ENCODE measurements at regions not wholly inside any gene's neighbourhood (a gene's known extent, or its start where the extent isn't known, plus 50 kb on each side); places are given as distances from the start of the nearest gene placed in this dataset.

GRCh38 chr15:29624271-29624670 is 198.0 kb downstream of the TJP1 start:
- no peak for FAIRE-seq
- H3K27me3 ChIP-seq (ENCODE audit: control insufficient read depth, insufficient read depth, low read length), result no peaks in the 10 kb centered on the region
- no peak overlapping the region for H3K4me3 ChIP-seq (ENCODE audit: low read depth, low read length)

GRCh38 chr15:29623116-29623639 is 199.1 kb downstream of the TJP1 start:
- DNase-seq (ENCODE audit: low read depth) (no peak), FAIRE-seq (no peak)
- H3K4me3 ChIP-seq (ENCODE audit: low read depth, low read length), result no peak overlapping the region
- no peaks in the 10 kb centered on the region for H3K36me3 ChIP-seq (ENCODE audit: control insufficient read depth, insufficient read depth, low read length)
- TF ChIP-seq CTCF (IDR thresholded peaks at IDR 0.05; ENCODE audit: insufficient read depth, low read length, severe bottlenecking), result no peak
- H3K27me3 ChIP-seq (ENCODE audit: control insufficient read depth, insufficient read depth, low read length), result no peaks in the 10 kb centered on the region

More at GRCh38 chr15:29624271-29624670, 198.0 kb downstream of the TJP1 start:
- no peak for DNase-seq (ENCODE audit: low read depth)
- H3K36me3 ChIP-seq (ENCODE audit: control insufficient read depth, insufficient read depth, low read length), result no peaks in the 10 kb centered on the region
- no peak for TF ChIP-seq CTCF (IDR thresholded peaks at IDR 0.05; ENCODE audit: insufficient read depth, low read length, severe bottlenecking)

GRCh38 chr15:29622637-29623036 is 199.6 kb downstream of the TJP1 start:
- Histone ChIP-seq H3K36me3 (ENCODE audit: control insufficient read depth, insufficient read depth, low read length) (no peaks in the 10 kb centered on the region), H3K4me3 (ENCODE audit: low read depth, low read length) (no peak overlapping the region), H3K27me3 (ENCODE audit: control insufficient read depth, insufficient read depth, low read length) (no peaks in the 10 kb centered on the region)
- no peak for DNase-seq (ENCODE audit: low read depth)
- no peak for FAIRE-seq
- TF ChIP-seq CTCF (IDR thresholded peaks at IDR 0.05; ENCODE audit: insufficient read depth, low read length, severe bottlenecking), result no peak

GRCh38 chr15:29621616-29622015 is 200.7 kb downstream of the TJP1 start:
- Histone ChIP-seq H3K4me3 (ENCODE audit: low read depth, low read length) (no peak overlapping the region), H3K36me3 (ENCODE audit: control insufficient read depth, insufficient read depth, low read length) (no peaks in the 10 kb centered on the region), H3K27me3 (ENCODE audit: control insufficient read depth, insufficient read depth, low read length) (no peaks in the 10 kb centered on the region)
- no peak for TF ChIP-seq CTCF (IDR thresholded peaks at IDR 0.05; ENCODE audit: insufficient read depth, low read length, severe bottlenecking)
- no peak for DNase-seq (ENCODE audit: low read depth)
- FAIRE-seq, result no peak

GRCh38 chr15:29618586-29618985 is 203.7 kb downstream of the TJP1 start:
- no peak overlapping the region for H3K4me3 ChIP-seq (ENCODE audit: low read depth, low read length)
- H3K27me3 ChIP-seq (ENCODE audit: control insufficient read depth, insufficient read depth, low read length), result no peaks in the 10 kb centered on the region
- DNase-seq (ENCODE audit: low read depth) (no peak), FAIRE-seq (no peak)
- TF ChIP-seq CTCF (IDR thresholded peaks at IDR 0.05; ENCODE audit: insufficient read depth, low read length, severe bottlenecking), result no peak
- no peaks in the 10 kb centered on the region for H3K36me3 ChIP-seq (ENCODE audit: control insufficient read depth, insufficient read depth, low read length)

GRCh38 chr15:29616512-29616911 is 205.8 kb downstream of the TJP1 start:
- DNase-seq (ENCODE audit: low read depth) (peak; percentile 8), FAIRE-seq (no peak)
- no peaks in the 10 kb centered on the region for H3K27me3 ChIP-seq (ENCODE audit: control insufficient read depth, insufficient read depth, low read length)
- TF ChIP-seq CTCF (IDR thresholded peaks at IDR 0.05; ENCODE audit: insufficient read depth, low read length, severe bottlenecking), result no peak
- no peaks in the 10 kb centered on the region for H3K36me3 ChIP-seq (ENCODE audit: control insufficient read depth, insufficient read depth, low read length)
- H3K4me3 ChIP-seq (ENCODE audit: low read depth, low read length), result no peak overlapping the region
